LNCaP clone FGC (cell line): ENCODE measurements at regions not wholly inside any gene's neighbourhood (a gene's known extent, or its start where the extent isn't known, plus 50 kb on each side); places are given as distances from the start of the nearest gene placed in this dataset.

Experiments
- DNase-seq: peaks from one replicate; pipeline ENCODE4 v3.0.0-alpha.2; 2011; ENCODE audit warnings: low read depth
- H3K4me3 ChIP-seq: 2 replicates; pipeline ENCODE4 v1.5.1; 2011; ENCODE audit warnings: mild to moderate bottlenecking, low read depth, low read length, control low read depth
- CTCF ChIP-seq: IDR thresholded peaks from 2 replicates; pipeline ENCODE4 v1.5.1; 2012; ENCODE audit warnings: mild to moderate bottlenecking; ENCODE audit not compliant: control insufficient read depth, insufficient read depth; ENCODE audit errors: extremely low read depth

GRCh38 chr10:78290131-78290750, 256.6 kb downstream of the RPS24 start:
- DNase-seq, result no peak
- no peak overlapping the region for H3K4me3 ChIP-seq
- TF ChIP-seq CTCF, result no peak

GRCh38 chr10:78291722-78292121, 258.1 kb downstream of the RPS24 start:
- TF ChIP-seq CTCF, result no peak
- DNase-seq, result no peak
- no peak overlapping the region for H3K4me3 ChIP-seq

GRCh38 chr10:78292250-78292981, 258.8 kb downstream of the RPS24 start:
- TF ChIP-seq CTCF, result no peak
- DNase-seq, result no peak
- no peak overlapping the region for H3K4me3 ChIP-seq

GRCh38 chr10:78292982-78293865, 259.6 kb downstream of the RPS24 start:
- no peak overlapping the region for H3K4me3 ChIP-seq
- TF ChIP-seq CTCF, result no peak
- DNase-seq, result no peak

- H3K4me3 ChIP-seq, result no peak overlapping the region
- no peak for DNase-seq
- TF ChIP-seq CTCF, result no peak
Measured at GRCh38 chr10:78295242-78295641, 261.6 kb downstream of the RPS24 start.

GRCh38 chr10:78296785-78297184, 263.1 kb downstream of the RPS24 start:
- TF ChIP-seq CTCF, result no peak
- no peak for DNase-seq
- no peak overlapping the region for H3K4me3 ChIP-seq
